ENCODE measurements at regions not wholly inside any gene's neighbourhood (a gene's known extent, or its start where the extent isn't known, plus 50 kb on each side); places are given as distances from the start of the nearest gene placed in this dataset.

- TF ChIP-seq GATA2 (IDR thresholded peaks at IDR 0.05; ENCODE audit: low read depth, low read length), result no peak
- no peak for TF ChIP-seq GATA3 (IDR thresholded peaks at IDR 0.05; ENCODE audit: low read depth, low read length)
These were observed 117.2 kb downstream of the MATN1 start for GRCh38 chr1:30606166-30606565.

All from SH-SY5Y (cell line).